Stimulated activated naive B cell treated with anti-CD40 and anti-IgM and Interleukin-4, amounts not matched to agents 10 μg/mL and 1 μg/mL and 100 μg/mL, for 72 hours (primary cell): ENCODE measurements at regions not wholly inside any gene's neighbourhood (a gene's known extent, or its start where the extent isn't known, plus 50 kb on each side); places are given as distances from the start of the nearest gene placed in this dataset.
A peak's percentile ranks its signal among the peaks of the same experiment; 100 is the strongest.
"Not testable (repeated sequence)": the region's sequence is repeated elsewhere in the genome, so short reads cannot be mapped to it uniquely, and the experiment has no call there.

Experiments used
- ATAC-seq, 2 donors: fragments of 150-1000 bp; cut with Tn5 transposase; replicated peaks; 2 replicates each; pipeline ENCODE4 v1.10.0; 2021; ENCODE audit warnings: moderate library complexity in 1 of 2
- DNase-seq: peaks from one replicate; pipeline ENCODE4 v3.0.0; 2021
- H3K27ac Mint-ChIP-seq: one replicate; pipeline ENCODE4 v1.8.0; 2022; ENCODE audit warnings: mild to moderate bottlenecking, mixed read lengths
- H3K27me3 Mint-ChIP-seq, 2 donors: one replicate each; pipeline ENCODE4 v1.8.0; 2022; ENCODE audit warnings: mixed read lengths in 2 of 2
- H3K36me3 Mint-ChIP-seq, 2 donors: one replicate each; pipeline ENCODE4 v1.8.0; 2022; ENCODE audit warnings: mixed read lengths in 2 of 2, mild to moderate bottlenecking in 1 of 2
- H3K4me1 Mint-ChIP-seq, 2 donors: one replicate each; pipeline ENCODE4 v1.8.0; 2022; ENCODE audit warnings: mixed read lengths in 2 of 2, mild to moderate bottlenecking in 1 of 2
- H3K4me3 Mint-ChIP-seq, 2 donors: one replicate each; pipeline ENCODE4 v1.8.0; 2022; ENCODE audit warnings: mild to moderate bottlenecking in 2 of 2, mixed read lengths in 2 of 2, moderate library complexity in 1 of 2
- H3K9me3 Mint-ChIP-seq, 2 donors: one replicate each; pipeline ENCODE4 v1.8.0; 2022; ENCODE audit warnings: mixed read lengths in 2 of 2, mild to moderate bottlenecking in 1 of 2

DNA sequence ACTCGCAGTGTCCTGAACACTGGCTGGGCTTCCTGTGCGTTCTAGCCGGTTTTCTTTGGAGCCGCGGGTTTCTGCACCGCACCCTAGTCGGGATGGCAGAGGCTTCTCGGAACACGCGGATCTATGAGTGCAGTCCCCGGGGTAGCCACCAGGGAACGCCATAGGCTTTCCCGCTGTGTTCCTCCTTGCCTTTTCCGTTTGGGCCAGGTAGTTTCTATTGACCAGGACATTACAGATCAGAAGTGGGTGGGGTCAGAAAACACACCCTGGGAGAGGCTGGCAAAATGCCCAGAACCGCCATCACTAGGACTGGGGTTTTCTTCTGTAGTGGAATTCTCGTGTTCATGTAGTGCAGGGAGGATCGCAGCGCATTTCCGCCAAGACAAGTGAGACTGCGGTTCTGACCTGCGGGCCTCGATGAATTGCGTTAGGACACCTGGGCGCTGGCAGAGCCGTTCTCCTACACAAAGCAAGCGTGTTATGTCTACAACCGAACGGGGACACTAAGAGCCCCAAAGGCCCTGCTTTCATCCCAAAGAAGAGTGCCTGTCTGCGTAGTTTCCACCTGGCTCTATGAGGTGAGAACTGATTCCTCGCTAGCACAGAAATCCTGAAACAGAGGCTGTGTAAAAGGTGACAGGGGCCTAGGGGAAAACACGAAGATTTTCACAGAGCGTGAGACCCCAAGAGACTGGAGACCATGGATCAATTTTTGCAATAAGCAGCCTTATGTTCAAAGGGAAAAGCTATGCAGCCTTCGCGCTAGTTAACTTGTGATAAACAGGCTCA is 121.5 kb downstream of the PPIAL4G start:
- H3K27ac Mint-ChIP-seq: peak overlapping the region; percentile 87
- not testable (repeated sequence) for H3K36me3 Mint-ChIP-seq, H3K9me3 Mint-ChIP-seq
- H3K27me3 Mint-ChIP-seq: peaks cover 34 to 48% of the 10 kb centered on the region in 2 donors
- peak in 1 of 2 donors; percentile 14 for ATAC-seq
- DNase-seq: peak; percentile 16
- H3K4me1 Mint-ChIP-seq: peaks cover 12 to 27% of the 10 kb centered on the region in 2 donors
- H3K4me3 Mint-ChIP-seq: peak overlapping the region; percentile 88 to 89

DNA sequence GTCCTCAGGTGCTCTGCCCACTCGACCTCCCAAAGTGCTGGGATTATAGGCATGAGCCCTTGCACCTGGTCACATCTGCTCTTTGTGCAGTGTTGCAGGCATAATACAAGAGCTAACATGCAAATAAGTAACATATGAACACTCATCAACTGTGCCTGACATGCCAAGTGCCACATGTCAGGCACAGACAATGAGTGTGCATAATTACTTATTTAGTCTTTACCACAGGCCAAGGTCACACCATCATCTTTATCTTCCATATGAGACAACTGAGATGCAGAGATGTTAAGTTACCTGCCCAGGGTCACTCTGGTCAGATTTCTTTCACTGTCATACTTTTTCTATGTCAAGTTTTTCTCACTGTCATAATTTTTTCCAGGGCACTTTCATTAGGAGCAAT is 126.1 kb downstream of the PPIAL4G start:
- Mint-ChIP-seq H3K4me3 (no peak overlapping the region), H3K27ac (no peak overlapping the region), H3K27me3 (peaks cover 60 to 81% of the 10 kb centered on the region in 2 donors), H3K9me3 (no peaks in the 10 kb centered on the region), H3K36me3 (no peaks in the 10 kb centered on the region), H3K4me1 (peaks cover 14 to 24% of the 10 kb centered on the region in 2 donors)
- ATAC-seq (no peak), DNase-seq (no peak)

DNA sequence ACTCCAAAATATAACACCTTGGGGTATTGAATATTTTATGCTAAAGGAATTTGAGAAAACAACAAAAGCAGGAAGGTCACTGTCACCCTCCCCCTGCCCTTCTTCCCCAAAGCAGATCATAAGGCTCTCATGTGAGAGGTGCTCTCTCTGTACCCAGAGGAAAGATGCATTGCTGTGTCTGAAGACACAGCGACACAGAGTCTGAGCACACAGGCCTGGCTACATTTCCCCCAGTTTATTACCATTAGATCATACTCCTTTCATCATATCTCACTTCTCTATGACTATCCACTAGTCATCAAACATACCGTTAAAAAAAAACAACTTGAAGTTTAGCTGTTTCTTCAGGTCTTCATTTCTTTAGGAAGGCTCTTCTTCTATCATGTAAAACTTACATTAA is 127.1 kb downstream of the PPIAL4G start:
- no peak overlapping the region for H3K27ac Mint-ChIP-seq
- ATAC-seq: no peak
- H3K4me3 Mint-ChIP-seq: no peak overlapping the region
- H3K36me3 Mint-ChIP-seq: no peaks in the 10 kb centered on the region
- no peaks in the 10 kb centered on the region for H3K9me3 Mint-ChIP-seq
- H3K4me1 Mint-ChIP-seq: peaks cover 6 to 14% of the 10 kb centered on the region in 2 donors
- peaks cover 63 to 82% of the 10 kb centered on the region in 2 donors for H3K27me3 Mint-ChIP-seq
- DNase-seq: no peak

DNA sequence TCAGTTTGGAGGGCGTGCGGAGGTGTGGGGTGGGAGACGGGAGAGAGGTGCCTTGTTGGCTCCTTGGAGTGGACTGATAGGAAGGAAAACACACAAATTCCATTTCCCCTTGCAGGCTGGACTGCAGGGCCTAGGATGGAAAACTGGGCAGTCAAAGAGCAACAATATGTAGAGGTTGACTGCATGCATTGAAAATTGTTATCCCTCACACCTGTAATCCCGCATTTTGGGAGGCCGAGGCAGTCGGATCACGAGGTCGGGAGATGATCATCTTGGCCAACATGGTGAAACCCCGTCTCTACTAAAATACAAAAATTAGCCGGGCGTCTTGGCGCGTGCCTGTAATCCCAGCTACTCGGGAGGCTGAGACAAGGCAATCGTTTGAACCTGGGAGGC is 128.2 kb downstream of the PPIAL4G start:
- H3K36me3 Mint-ChIP-seq: no peaks in the 10 kb centered on the region
- H3K9me3 Mint-ChIP-seq: no peaks in the 10 kb centered on the region
- peaks cover 73 to 85% of the 10 kb centered on the region in 2 donors for H3K27me3 Mint-ChIP-seq
- H3K4me1 Mint-ChIP-seq: peaks cover 6 to 14% of the 10 kb centered on the region in 2 donors
- H3K27ac Mint-ChIP-seq: no peak overlapping the region
- H3K4me3 Mint-ChIP-seq: peak overlapping the region in 1 of 2 donors; percentile 44
- ATAC-seq: no peak
- no peak for DNase-seq

DNA sequence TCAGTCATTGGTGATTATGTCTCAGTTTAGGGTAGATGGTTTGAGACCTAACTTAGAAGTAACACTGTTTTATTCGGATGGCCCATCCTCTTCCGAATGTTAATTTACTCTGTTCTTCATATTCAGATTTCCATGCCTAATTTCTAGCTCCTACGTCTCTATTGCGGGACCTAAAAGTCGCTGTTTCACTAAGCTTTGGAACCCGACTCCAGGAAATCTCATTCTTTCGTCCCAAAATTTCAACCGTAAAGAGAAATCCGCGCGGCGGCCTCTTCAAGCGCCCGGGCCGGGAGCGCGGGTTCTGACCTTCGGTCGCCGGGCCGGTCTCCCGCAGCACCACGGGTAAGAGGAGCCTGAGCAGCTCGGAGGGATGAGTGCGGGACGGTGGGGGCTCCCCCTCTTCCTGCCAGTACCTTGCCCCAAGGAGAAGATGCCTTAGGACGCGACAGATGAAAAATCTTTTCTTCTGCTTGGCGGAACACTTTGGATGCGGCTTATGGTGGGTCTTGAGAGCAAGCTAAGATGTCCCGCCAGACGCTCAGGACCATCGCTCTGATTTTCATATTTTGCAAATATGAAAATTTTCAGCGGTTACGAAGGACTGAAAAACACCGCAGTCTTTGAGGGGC is 128.7 kb downstream of the PPIAL4G start:
- no peak overlapping the region for H3K27ac Mint-ChIP-seq
- no peak for ATAC-seq
- no peaks in the 10 kb centered on the region for H3K9me3 Mint-ChIP-seq
- H3K4me1 Mint-ChIP-seq: peaks cover 6 to 14% of the 10 kb centered on the region in 2 donors
- no peak for DNase-seq
- H3K4me3 Mint-ChIP-seq: peak overlapping the region in 1 of 2 donors; percentile 44
- peaks cover 77 to 89% of the 10 kb centered on the region in 2 donors for H3K27me3 Mint-ChIP-seq
- no peaks in the 10 kb centered on the region for H3K36me3 Mint-ChIP-seq

DNA sequence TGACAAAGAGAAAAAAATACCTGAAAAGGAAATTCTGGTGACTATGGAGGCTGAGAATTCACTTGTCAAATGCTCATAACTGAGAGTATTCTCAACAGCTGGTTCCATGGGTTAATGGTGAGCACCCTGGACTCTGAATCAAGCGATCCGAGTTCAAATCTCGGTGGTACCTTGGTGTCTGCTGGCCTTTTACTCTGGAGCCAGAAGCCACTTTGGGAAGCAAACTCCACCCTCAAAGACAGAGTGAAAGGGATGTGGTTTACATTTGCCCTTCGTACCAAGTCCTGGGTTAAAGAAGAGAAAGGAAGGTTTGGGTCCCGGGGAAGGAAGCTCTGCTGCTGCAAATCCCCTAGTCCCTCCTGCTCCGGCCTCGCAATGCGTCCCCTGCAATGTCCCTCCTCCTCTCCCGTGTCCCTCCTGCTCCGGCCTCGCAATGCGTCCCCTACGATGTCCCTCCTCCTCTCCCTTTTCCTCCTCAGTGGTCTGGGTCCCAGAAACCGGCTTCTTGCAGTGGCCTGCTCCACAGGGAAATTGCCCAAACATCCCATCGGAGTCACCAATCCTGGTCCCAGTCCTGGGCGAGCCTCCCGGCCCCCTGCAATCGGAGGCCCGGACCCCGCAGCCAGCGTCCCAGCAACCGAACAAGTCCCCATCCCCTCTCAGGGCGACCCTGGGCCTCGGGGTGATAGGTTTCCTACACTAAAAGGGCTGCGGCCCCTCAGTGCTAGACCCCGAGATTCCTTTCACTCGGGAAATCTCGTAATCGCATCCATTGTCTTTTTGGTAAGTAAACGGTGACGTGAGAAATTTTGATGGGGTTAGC is 129.4 kb downstream of the PPIAL4G start:
- DNase-seq (no peak), ATAC-seq (peak; percentile 74 to 76)
- Mint-ChIP-seq H3K4me1 (peaks cover 6 to 14% of the 10 kb centered on the region in 2 donors), H3K36me3 (no peaks in the 10 kb centered on the region), H3K27me3 (peaks cover 84 to 96% of the 10 kb centered on the region in 2 donors), H3K9me3 (no peaks in the 10 kb centered on the region), H3K27ac (peak overlapping the region; percentile 63), H3K4me3 (peak overlapping the region; percentile 10 to 44)

- Mint-ChIP-seq H3K27me3 (peaks cover 82 to 89% of the 10 kb centered on the region in 2 donors), H3K27ac (no peak overlapping the region), H3K9me3 (no peaks in the 10 kb centered on the region), H3K4me1 (peaks cover 6 to 14% of the 10 kb centered on the region in 2 donors), H3K36me3 (no peaks in the 10 kb centered on the region), H3K4me3 (peak overlapping the region in 1 of 2 donors; percentile 5)
- no peak for DNase-seq
- no peak for ATAC-seq
Observed at GRCh38 chr1:148352470-148353053, 130.5 kb downstream of the PPIAL4G start.

GRCh38 chr1:148347781-148348180 is 135.3 kb downstream of the PPIAL4G start:
- H3K27me3 Mint-ChIP-seq: peaks cover 50 to 59% of the 10 kb centered on the region in 2 donors
- DNase-seq: no peak
- no peak overlapping the region for H3K4me3 Mint-ChIP-seq
- H3K36me3 Mint-ChIP-seq: no peaks in the 10 kb centered on the region
- H3K9me3 Mint-ChIP-seq: no peaks in the 10 kb centered on the region
- no peak overlapping the region for H3K27ac Mint-ChIP-seq
- H3K4me1 Mint-ChIP-seq: peaks cover 5 to 12% of the 10 kb centered on the region in 2 donors
- ATAC-seq: no peak

DNA sequence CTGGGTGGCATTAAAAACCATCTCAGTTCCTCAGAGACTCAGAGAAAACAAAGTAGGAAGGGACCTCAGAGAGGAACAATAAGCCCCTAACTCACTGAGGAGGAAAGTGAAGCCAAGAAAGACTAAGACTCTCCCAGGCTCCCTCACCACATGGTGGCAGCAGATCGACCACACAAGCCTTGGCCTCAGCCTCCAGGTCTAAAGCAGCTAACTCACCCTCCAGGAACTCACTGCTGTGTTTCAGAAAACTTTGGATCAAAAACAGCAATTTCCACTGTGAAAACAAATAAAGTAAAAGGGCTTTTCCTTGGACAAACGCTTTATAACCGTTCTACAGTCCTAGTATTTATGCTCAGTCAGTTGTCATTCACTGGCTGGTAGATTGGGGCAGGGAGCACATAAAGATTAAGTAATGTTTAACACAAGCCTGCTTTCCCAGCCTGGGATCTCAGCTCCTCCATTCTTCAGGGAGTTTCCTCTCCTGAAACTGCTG is 137.4 kb downstream of the PPIAL4G start:
- not testable (repeated sequence) for H3K27ac Mint-ChIP-seq, H3K9me3 Mint-ChIP-seq, ATAC-seq, H3K36me3 Mint-ChIP-seq, DNase-seq, H3K4me3 Mint-ChIP-seq
- Mint-ChIP-seq H3K27me3 (peaks cover 30 to 39% of the 10 kb centered on the region in 2 donors), H3K4me1 (peaks cover 5 to 11% of the 10 kb centered on the region in 2 donors)

- not testable (repeated sequence) for ATAC-seq
Observed at GRCh38 chr1:148344651-148345050, 138.5 kb downstream of the PPIAL4G start.

GRCh38 chr1:148341729-148342128 is 141.4 kb downstream of the PPIAL4G start:
- H3K4me1 Mint-ChIP-seq: peaks cover 5 to 13% of the 10 kb centered on the region in 2 donors
- not testable (repeated sequence) for H3K9me3 Mint-ChIP-seq, H3K36me3 Mint-ChIP-seq, H3K27ac Mint-ChIP-seq, H3K27me3 Mint-ChIP-seq, H3K4me3 Mint-ChIP-seq, DNase-seq, ATAC-seq

More at GRCh38 chr1:148344651-148345050, 138.5 kb downstream of the PPIAL4G start:
- DNase-seq, H3K9me3 Mint-ChIP-seq, H3K36me3 Mint-ChIP-seq, H3K4me3 Mint-ChIP-seq, H3K27ac Mint-ChIP-seq: not testable (repeated sequence)
- Mint-ChIP-seq H3K27me3 (peaks cover 19 to 29% of the 10 kb centered on the region in 2 donors), H3K4me1 (peaks cover 5 to 11% of the 10 kb centered on the region in 2 donors)

- H3K4me1 Mint-ChIP-seq: peaks cover 15 to 28% of the 10 kb centered on the region in 2 donors
- not testable (repeated sequence) for H3K9me3 Mint-ChIP-seq, H3K36me3 Mint-ChIP-seq, H3K4me3 Mint-ChIP-seq, ATAC-seq, H3K27me3 Mint-ChIP-seq, DNase-seq
- peak overlapping the region; percentile 4 for H3K27ac Mint-ChIP-seq
Observed at GRCh38 chr1:148336121-148336918, 146.8 kb downstream of the PPIAL4G start.
